Gastroesophageal sphincter (tissue), 4 donors: ENCODE measurements at regions not wholly inside any gene's neighbourhood (a gene's known extent, or its start where the extent isn't known, plus 50 kb on each side); places are given as distances from the start of the nearest gene placed in this dataset.

Experiments used
- ATAC-seq: fragments of 150-250 bp; one replicate; pipeline ENCODE4 v1.9.1; 2016; ENCODE audit warnings: mild to moderate bottlenecking, moderate library complexity
- H3K27ac ChIP-seq, 4 donors: fragments of 200-600 bp; sonication (generic) in 3 of 4; 1 replicate in 3 of 4; 2 replicates in 1 of 4; pipeline ENCODE4 v1.5.1; 2016 to 2019
- H3K27me3 ChIP-seq: fragments of 200-600 bp; sonication (generic); one replicate; pipeline ENCODE4 v1.5.1; 2019
- H3K36me3 ChIP-seq, 2 donors: fragments of 200-600 bp; sonication (generic); one replicate each; pipeline ENCODE4 v1.5.1; 2019; ENCODE audit warnings: control low read depth in 1 of 2
- H3K4me1 ChIP-seq, 3 donors: fragments of 200-600 bp; sonication (generic); 1 replicate in 2 of 3; 2 replicates in 1 of 3; pipeline ENCODE4 v1.5.1; 2016 to 2019; ENCODE audit warnings: control low read depth in 2 of 3
- H3K4me3 ChIP-seq, 2 donors: fragments of 200-600 bp; sonication (generic); one replicate each; pipeline ENCODE4 v1.5.1; 2019; ENCODE audit warnings: mild to moderate bottlenecking in 1 of 2, moderate library complexity in 1 of 2
- H3K9me3 ChIP-seq, 3 donors: fragments of 200-600 bp; sonication (generic); one replicate each; pipeline ENCODE4 v1.5.1; 2017 to 2019; ENCODE audit warnings: control low read depth in 2 of 3
- EP300 ChIP-seq: sonication (generic); formaldehyde crosslinking; IDR thresholded peaks from one replicate; pipeline ENCODE4 v1.6.1; 2017; ENCODE audit warnings: antibody characterized with exemption, mild to moderate bottlenecking
- POLR2A ChIP-seq, 2 donors: fragments of 450-650 bp; IDR thresholded peaks; one replicate each; pipeline ENCODE4 v1.6.1; 2017; ENCODE audit warnings: antibody characterized with exemption in 2 of 2, mild to moderate bottlenecking in 2 of 2, moderate library complexity in 1 of 2
- POLR2AphosphoS5 ChIP-seq: sonication (generic); formaldehyde crosslinking; IDR thresholded peaks from one replicate; pipeline ENCODE4 v1.6.1; 2017; ENCODE audit warnings: antibody characterized with exemption
- WGBS, 2 donors: methylation state at CpG; one replicate each; pipeline ENCODE4 v1.1.5; 2018; ENCODE audit warnings: low coverage in 1 of 2; 5-methylcytosine and 5-hydroxymethylcytosine counted together
- TF ChIP-seq, protein P1 (sequence below), 4 experiments: fragments of 200-600 bp in 2 of 4; fragments of 450-650 bp in 2 of 4; sonication (generic) in 1 of 4; IDR thresholded peaks; one replicate each; pipeline ENCODE4 v1.5.1; 2017 to 2019; ENCODE audit warnings: antibody characterized with exemption in 4 of 4, mild to moderate bottlenecking in 2 of 4, moderate library complexity in 2 of 4

DNA sequence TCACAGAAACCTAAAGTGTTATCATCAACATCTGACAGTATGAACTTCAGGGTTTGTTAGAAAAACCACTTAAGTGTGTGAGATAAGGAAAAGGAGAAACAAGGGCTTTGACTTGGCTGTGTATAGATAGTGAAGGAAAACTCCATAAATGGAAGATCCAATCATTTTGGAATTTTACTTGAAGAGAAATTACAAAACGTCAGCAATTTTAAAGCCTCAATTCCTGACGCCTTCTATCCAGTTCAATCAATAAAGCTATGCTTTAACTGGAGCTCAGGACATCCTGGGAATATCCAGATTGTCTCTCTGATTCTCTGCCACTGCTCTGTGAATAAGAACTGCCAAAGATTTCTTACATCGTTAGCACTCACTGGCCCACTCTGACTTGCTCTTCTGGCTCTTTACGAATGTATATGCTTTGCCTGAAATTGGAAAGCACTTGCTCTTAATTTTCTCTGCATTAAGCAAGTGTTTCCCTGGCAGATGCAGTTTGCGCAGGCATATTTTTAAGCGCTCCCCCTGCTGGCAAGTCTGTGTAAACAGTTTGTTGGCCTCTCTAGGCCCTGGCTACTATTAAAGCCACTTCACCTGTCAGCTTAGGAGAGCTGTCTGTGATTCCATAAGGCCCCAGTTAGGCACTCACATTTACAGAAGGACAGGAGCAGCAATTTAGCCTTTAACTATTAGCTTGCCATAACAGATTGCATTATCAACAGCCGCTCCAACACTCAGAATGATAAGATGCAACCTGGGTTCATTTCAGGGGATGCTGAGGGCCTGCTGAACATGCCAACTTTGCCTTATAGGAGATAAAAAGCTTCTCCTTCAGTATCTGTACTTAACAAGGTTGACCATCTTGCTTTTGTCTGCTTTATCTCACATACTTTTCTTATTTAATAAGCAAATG, 251.4 kb upstream of the DDX53 start:
- H3K4me1 ChIP-seq, result peaks cover 0 to 7% (median 0%) of the 10 kb centered on the region in 3 donors
- WGBS, 2 donors, result 15 to 43% methylated on average over 3 to 4 of the region's 7 CpGs
- H3K36me3 ChIP-seq, result no peaks in the 10 kb centered on the region
- no peaks in the 10 kb centered on the region for H3K27me3 ChIP-seq
- no peak overlapping the region for H3K4me3 ChIP-seq
- ATAC-seq, result peak; percentile 41
- H3K9me3 ChIP-seq, result no peaks in the 10 kb centered on the region
- no peak overlapping the region for H3K27ac ChIP-seq
- TF ChIP-seq POLR2AphosphoS5 (no peak), POLR2A (IDR thresholded peaks at IDR 0.05) (no peak)
- TF ChIP-seq, protein P1, sequence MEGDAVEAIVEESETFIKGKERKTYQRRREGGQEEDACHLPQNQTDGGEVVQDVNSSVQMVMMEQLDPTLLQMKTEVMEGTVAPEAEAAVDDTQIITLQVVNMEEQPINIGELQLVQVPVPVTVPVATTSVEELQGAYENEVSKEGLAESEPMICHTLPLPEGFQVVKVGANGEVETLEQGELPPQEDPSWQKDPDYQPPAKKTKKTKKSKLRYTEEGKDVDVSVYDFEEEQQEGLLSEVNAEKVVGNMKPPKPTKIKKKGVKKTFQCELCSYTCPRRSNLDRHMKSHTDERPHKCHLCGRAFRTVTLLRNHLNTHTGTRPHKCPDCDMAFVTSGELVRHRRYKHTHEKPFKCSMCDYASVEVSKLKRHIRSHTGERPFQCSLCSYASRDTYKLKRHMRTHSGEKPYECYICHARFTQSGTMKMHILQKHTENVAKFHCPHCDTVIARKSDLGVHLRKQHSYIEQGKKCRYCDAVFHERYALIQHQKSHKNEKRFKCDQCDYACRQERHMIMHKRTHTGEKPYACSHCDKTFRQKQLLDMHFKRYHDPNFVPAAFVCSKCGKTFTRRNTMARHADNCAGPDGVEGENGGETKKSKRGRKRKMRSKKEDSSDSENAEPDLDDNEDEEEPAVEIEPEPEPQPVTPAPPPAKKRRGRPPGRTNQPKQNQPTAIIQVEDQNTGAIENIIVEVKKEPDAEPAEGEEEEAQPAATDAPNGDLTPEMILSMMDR (IDR thresholded peaks at IDR 0.05), result peak; percentile 34 to 81 (median 47)

DNA sequence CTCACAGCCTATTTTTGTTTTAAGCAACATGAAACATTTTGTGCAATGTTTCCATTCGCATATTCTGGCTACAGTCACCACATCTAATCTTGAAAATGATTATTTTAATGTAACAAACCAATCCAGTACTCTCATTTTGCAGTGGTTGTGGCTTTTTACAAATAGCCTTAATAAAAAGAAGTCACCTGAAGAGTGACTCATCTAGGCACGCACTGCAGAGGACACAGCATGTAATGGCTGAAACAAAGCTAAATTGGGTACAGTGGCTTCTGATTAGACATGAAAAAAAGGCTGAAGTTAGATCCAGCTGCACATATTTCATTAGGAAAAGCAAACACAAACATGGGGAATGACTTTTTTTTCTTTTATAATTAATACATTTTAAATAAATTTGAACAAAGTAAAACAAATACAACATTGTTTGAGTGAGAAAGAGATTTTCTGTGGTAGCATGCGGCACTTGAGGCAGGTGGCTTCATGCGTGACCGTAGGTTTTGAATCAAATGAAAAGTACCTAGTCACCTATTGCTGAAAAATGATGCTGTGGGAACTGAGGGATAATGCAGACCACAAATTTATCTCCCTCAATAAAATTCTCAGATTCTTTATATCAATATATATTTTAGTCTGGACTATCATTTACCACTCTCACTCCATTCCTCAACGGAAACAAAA, 240.8 kb upstream of the DDX53 start:
- WGBS, 2 donors, result 76 to 84% methylated on average over 6 of the region's 6 CpGs
- Histone ChIP-seq H3K4me1 (no peaks in the 10 kb centered on the region), H3K4me3 (no peak overlapping the region), H3K36me3 (no peaks in the 10 kb centered on the region), H3K9me3 (no peaks in the 10 kb centered on the region), H3K27me3 (no peaks in the 10 kb centered on the region), H3K27ac (no peak overlapping the region)
- TF ChIP-seq POLR2AphosphoS5, result no peak
- no peak for TF ChIP-seq POLR2A (IDR thresholded peaks at IDR 0.05)
- TF ChIP-seq, protein P1 (IDR thresholded peaks at IDR 0.05), result no peak
- no peak for TF ChIP-seq EP300
- ATAC-seq, result no peak

DNA sequence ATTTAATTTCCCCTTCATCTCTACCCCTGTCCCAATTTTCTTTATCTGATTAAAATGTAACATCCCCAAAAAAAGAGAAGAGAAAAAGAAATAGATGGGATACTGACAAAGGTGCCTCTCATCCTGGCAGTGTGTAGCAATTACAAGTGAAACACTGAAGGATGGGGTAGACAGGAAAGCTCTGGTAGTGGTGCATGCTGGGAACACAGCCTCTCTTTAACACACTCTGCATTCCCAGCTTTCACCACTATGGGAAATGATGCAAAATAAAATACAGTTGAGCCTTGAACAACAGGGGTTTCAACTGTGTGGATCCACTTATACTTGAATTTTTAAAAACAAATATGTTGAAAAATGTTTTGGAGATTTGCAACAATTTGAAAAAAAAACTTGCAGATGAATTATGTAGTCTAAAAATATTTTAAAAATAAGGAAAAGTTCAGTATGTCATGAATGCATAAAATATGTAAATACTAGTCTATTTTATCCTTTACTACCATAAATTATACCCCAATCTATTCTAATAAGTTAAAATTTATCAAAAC, 239.2 kb upstream of the DDX53 start:
- Histone ChIP-seq H3K4me1 (no peaks in the 10 kb centered on the region), H3K27me3 (no peaks in the 10 kb centered on the region), H3K36me3 (no peaks in the 10 kb centered on the region), H3K9me3 (no peaks in the 10 kb centered on the region), H3K27ac (no peak overlapping the region), H3K4me3 (no peak overlapping the region)
- ATAC-seq, result no peak
- TF ChIP-seq, protein P1 (IDR thresholded peaks at IDR 0.05), result no peak
- TF ChIP-seq EP300 (no peak), POLR2A (IDR thresholded peaks at IDR 0.05) (no peak), POLR2AphosphoS5 (no peak)

DNA sequence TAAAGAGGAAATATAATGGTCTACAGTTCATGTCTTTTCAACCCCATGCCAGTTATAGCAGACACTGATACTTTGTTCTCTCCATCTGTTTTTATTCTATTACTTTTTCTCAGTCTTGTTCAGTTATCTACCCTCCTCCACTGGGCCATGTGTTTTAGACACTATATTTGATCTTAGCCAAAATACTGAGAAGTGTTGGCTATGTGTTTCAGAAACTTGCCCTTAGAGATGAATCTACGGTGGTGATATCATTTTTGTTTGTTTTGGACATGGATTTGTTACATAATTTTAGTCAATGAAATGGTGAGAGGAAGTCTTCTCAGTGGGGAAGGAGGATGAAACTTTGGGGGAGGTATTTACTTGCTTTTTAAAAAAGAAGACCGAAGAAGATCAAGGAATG, 211.5 kb upstream of the DDX53 start:
- no peak for ATAC-seq
- H3K9me3 ChIP-seq, result no peaks in the 10 kb centered on the region
- H3K4me1 ChIP-seq, result no peaks in the 10 kb centered on the region
- H3K27ac ChIP-seq, result no peak overlapping the region
- WGBS, 2 donors, result 48 to 71% methylated on average over 1 to 2 of the region's 2 CpGs
- H3K36me3 ChIP-seq, result no peaks in the 10 kb centered on the region
- no peak for TF ChIP-seq POLR2A (IDR thresholded peaks at IDR 0.05)
- TF ChIP-seq, protein P1 (IDR thresholded peaks at IDR 0.05), result no peak
- no peak for TF ChIP-seq EP300
- TF ChIP-seq POLR2AphosphoS5, result no peak
- H3K27me3 ChIP-seq, result no peaks in the 10 kb centered on the region
- no peak overlapping the region for H3K4me3 ChIP-seq
